GM19467 (cell line): ENCODE measurements at regions not wholly inside any gene's neighbourhood (a gene's known extent, or its start where the extent isn't known, plus 50 kb on each side); places are given as distances from the start of the nearest gene placed in this dataset.

Experiments used
- ATAC-seq: cut with Tn5 transposase; IDR thresholded peaks from one replicate; pipeline ENCODE4 v1.9.1; 2021; ENCODE audit warnings: mild to moderate bottlenecking, moderate library complexity; ENCODE audit not compliant: unreplicated experiment

- no peak for ATAC-seq
Measured at GRCh38 chr2:118301248-118301647, 213.0 kb downstream of the INSIG2 start.

GRCh38 chr2:118300832-118301231 is 212.6 kb downstream of the INSIG2 start:
- ATAC-seq = no peak

- ATAC-seq = no peak
Measured at GRCh38 chr2:118296663-118297062, 208.4 kb downstream of the INSIG2 start.

GRCh38 chr2:118295592-118296390 is 207.5 kb downstream of the INSIG2 start:
- ATAC-seq = no peak

GRCh38 chr2:118294063-118294462 is 205.8 kb downstream of the INSIG2 start:
- no peak for ATAC-seq

- no peak for ATAC-seq
Measured at GRCh38 chr2:118292991-118293390, 204.7 kb downstream of the INSIG2 start.

GRCh38 chr2:118291251-118291880 is 203.1 kb downstream of the INSIG2 start:
- ATAC-seq = no peak

GRCh38 chr2:118290411-118291250 is 202.4 kb downstream of the INSIG2 start:
- ATAC-seq = no peak

GRCh38 chr2:118279005-118279404 is 190.7 kb downstream of the INSIG2 start:
- ATAC-seq = no peak

GRCh38 chr2:118278046-118278445 is 189.8 kb downstream of the INSIG2 start:
- ATAC-seq = no peak

- no peak for ATAC-seq
Measured at GRCh38 chr2:118274841-118275510, 186.7 kb downstream of the INSIG2 start.

GRCh38 chr2:118272391-118272790 is 184.1 kb downstream of the INSIG2 start:
- ATAC-seq = no peak

GRCh38 chr2:118269408-118270051 is 181.3 kb downstream of the INSIG2 start:
- no peak for ATAC-seq

GRCh38 chr2:118268268-118268667 is 180.0 kb downstream of the INSIG2 start:
- ATAC-seq = no peak

- no peak for ATAC-seq
Measured at GRCh38 chr2:118265873-118266455, 177.7 kb downstream of the INSIG2 start.

- no peak for ATAC-seq
Measured at GRCh38 chr2:118264232-118264990, 176.1 kb downstream of the INSIG2 start.

- no peak for ATAC-seq
Measured at GRCh38 chr2:118257696-118258095, 169.4 kb downstream of the INSIG2 start.

- no peak for ATAC-seq
Measured at GRCh38 chr2:118255771-118256372, 167.6 kb downstream of the INSIG2 start.

- no peak for ATAC-seq
Measured at GRCh38 chr2:118255301-118255700, 167.0 kb downstream of the INSIG2 start.
